ENCODE measurements at regions not wholly inside any gene's neighbourhood (a gene's known extent, or its start where the extent isn't known, plus 50 kb on each side); places are given as distances from the start of the nearest gene placed in this dataset.
"Not testable (repeated sequence)": the region's sequence is repeated elsewhere in the genome, so short reads cannot be mapped to it uniquely, and the experiment has no call there.

GRCh38 chr2:11075221-11075620 lies 80.0 kb upstream of the SLC66A3 start:
- DNase-seq, result no peak

- no peak for DNase-seq
Observed at GRCh38 chr2:11077411-11077810, 77.9 kb upstream of the SLC66A3 start.

GRCh38 chr2:11079136-11079824 lies 76.0 kb upstream of the SLC66A3 start:
- DNase-seq, result no peak

- DNase-seq, result no peak
Observed at GRCh38 chr2:11080253-11081115, 74.8 kb upstream of the SLC66A3 start.

GRCh38 chr2:11082880-11083279 lies 72.4 kb upstream of the SLC66A3 start:
- DNase-seq, result no peak

GRCh38 chr2:11088821-11089220 lies 66.4 kb upstream of the SLC66A3 start:
- not testable (repeated sequence) for DNase-seq

GRCh38 chr2:11090187-11090586 lies 65.1 kb upstream of the SLC66A3 start:
- DNase-seq, result no peak

GRCh38 chr2:11092701-11093335 lies 62.4 kb upstream of the SLC66A3 start:
- DNase-seq, result no peak

GRCh38 chr2:11093467-11093866 lies 61.8 kb upstream of the SLC66A3 start:
- DNase-seq, result no peak

- DNase-seq, result no peak
Observed at GRCh38 chr2:11094021-11094810, 61.1 kb upstream of the SLC66A3 start.

GRCh38 chr2:11096591-11096990 lies 58.7 kb upstream of the SLC66A3 start:
- no peak for DNase-seq

- DNase-seq, result no peak
Observed at GRCh38 chr2:11097038-11097720, 58.1 kb upstream of the SLC66A3 start.

GRCh38 chr2:11097854-11098387 lies 57.3 kb upstream of the SLC66A3 start:
- no peak for DNase-seq

- DNase-seq, result no peak
Observed at GRCh38 chr2:11099122-11100065, 55.9 kb upstream of the SLC66A3 start.

- DNase-seq, result no peak
Observed at GRCh38 chr2:11100130-11100529, 55.1 kb upstream of the SLC66A3 start.

GRCh38 chr2:11100976-11101375 lies 54.3 kb upstream of the SLC66A3 start:
- DNase-seq, result no peak

GRCh38 chr2:11101430-11101829 lies 53.8 kb upstream of the SLC66A3 start:
- no peak for DNase-seq

- no peak for DNase-seq
Observed at GRCh38 chr2:11102466-11102865, 52.8 kb upstream of the SLC66A3 start.

- DNase-seq, result no peak
Observed at GRCh38 chr2:11102956-11103860, 52.1 kb upstream of the SLC66A3 start.

Data from stimulated activated CD4-positive, alpha-beta T cell treated with anti-CD3 and anti-CD28 coated beads, Interleukin-1b, Interleukin-23, amount 100 ng/mL, for 48 hours (primary cell).